ENCODE measurements at regions not wholly inside any gene's neighbourhood (a gene's known extent, or its start where the extent isn't known, plus 50 kb on each side); places are given as distances from the start of the nearest gene placed in this dataset.

DNA sequence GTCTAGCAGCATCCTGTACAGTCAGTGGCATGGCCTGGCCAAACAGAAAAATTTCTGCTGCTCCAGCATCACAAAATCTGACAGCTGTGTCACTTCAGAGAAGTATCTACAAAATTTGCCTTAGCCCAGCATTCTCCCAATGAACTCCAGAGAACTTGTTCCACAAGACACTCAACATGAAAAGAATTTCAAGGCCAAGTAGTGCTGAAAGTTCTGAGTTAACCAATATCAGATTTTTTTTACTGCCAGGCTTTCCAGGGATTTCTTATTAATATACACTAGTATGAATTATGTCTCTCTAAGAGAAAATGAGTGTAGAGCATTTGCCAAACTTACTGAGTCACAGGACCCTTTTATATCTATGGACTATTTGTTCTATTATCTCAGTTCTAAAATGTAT is 68.8 kb downstream of the OR5AK2 start:
- TF ChIP-seq CTCF (IDR thresholded peaks at IDR 0.05; ENCODE audit: low read depth, low read length, missing input control) (no peak), MAX (IDR thresholded peaks at IDR 0.05) (no peak), TAF1 (conservative IDR thresholded peaks at IDR 0.05) (no peak), GABPA (IDR thresholded peaks at IDR 0.05 in 1 of 2, conservative IDR thresholded peaks at IDR 0.05 in 1 of 2) (no peak), SP1 (IDR thresholded peaks at IDR 0.05) (no peak), EGR1 (IDR thresholded peaks at IDR 0.05; ENCODE audit: low read depth in 2 of 2) (no peak), RAD21 (IDR thresholded peaks at IDR 0.05) (no peak)
- TF ChIP-seq, protein P1, sequence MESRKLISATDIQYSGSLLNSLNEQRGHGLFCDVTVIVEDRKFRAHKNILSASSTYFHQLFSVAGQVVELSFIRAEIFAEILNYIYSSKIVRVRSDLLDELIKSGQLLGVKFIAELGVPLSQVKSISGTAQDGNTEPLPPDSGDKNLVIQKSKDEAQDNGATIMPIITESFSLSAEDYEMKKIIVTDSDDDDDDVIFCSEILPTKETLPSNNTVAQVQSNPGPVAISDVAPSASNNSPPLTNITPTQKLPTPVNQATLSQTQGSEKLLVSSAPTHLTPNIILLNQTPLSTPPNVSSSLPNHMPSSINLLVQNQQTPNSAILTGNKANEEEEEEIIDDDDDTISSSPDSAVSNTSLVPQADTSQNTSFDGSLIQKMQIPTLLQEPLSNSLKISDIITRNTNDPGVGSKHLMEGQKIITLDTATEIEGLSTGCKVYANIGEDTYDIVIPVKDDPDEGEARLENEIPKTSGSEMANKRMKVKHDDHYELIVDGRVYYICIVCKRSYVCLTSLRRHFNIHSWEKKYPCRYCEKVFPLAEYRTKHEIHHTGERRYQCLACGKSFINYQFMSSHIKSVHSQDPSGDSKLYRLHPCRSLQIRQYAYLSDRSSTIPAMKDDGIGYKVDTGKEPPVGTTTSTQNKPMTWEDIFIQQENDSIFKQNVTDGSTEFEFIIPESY (IDR thresholded peaks at IDR 0.05): no peak
- TF ChIP-seq, protein P2, sequence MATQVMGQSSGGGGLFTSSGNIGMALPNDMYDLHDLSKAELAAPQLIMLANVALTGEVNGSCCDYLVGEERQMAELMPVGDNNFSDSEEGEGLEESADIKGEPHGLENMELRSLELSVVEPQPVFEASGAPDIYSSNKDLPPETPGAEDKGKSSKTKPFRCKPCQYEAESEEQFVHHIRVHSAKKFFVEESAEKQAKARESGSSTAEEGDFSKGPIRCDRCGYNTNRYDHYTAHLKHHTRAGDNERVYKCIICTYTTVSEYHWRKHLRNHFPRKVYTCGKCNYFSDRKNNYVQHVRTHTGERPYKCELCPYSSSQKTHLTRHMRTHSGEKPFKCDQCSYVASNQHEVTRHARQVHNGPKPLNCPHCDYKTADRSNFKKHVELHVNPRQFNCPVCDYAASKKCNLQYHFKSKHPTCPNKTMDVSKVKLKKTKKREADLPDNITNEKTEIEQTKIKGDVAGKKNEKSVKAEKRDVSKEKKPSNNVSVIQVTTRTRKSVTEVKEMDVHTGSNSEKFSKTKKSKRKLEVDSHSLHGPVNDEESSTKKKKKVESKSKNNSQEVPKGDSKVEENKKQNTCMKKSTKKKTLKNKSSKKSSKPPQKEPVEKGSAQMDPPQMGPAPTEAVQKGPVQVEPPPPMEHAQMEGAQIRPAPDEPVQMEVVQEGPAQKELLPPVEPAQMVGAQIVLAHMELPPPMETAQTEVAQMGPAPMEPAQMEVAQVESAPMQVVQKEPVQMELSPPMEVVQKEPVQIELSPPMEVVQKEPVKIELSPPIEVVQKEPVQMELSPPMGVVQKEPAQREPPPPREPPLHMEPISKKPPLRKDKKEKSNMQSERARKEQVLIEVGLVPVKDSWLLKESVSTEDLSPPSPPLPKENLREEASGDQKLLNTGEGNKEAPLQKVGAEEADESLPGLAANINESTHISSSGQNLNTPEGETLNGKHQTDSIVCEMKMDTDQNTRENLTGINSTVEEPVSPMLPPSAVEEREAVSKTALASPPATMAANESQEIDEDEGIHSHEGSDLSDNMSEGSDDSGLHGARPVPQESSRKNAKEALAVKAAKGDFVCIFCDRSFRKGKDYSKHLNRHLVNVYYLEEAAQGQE (IDR thresholded peaks at IDR 0.05): no peak
